HG03378 (cell line): ENCODE measurements at regions not wholly inside any gene's neighbourhood (a gene's known extent, or its start where the extent isn't known, plus 50 kb on each side); places are given as distances from the start of the nearest gene placed in this dataset.

Source experiments
- ATAC-seq: cut with Tn5 transposase; IDR thresholded peaks from one replicate; pipeline ENCODE4 v1.9.1; 2021; ENCODE audit warnings: mild to moderate bottlenecking, moderate library complexity; ENCODE audit not compliant: unreplicated experiment

GRCh38 chr7:97601931-97602457, 129.9 kb upstream of the TAC1 start:
- peak; percentile 91 for ATAC-seq

- ATAC-seq = no peak
Measured at GRCh38 chr7:97620495-97620894, 111.4 kb upstream of the TAC1 start.

DNA sequence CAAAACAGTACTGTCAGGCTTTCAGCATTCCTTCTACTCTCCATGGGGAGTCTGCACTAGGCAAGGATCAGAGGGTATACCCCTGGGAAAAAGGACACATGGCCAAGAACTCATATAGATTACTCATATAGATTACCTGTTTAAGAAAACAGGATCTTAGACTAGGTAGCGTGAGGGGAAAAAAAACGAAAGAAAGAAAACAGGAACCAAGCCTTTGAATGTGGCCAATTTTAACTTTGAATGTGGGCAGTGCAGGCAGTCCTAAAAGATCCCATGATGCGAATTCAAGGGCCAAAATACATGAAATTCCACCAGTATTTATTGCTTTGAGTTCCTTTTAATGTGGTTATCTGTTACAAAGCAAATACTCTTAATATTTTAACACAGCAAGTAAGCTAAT, 108.6 kb upstream of the TAC1 start:
- peak; percentile 96 for ATAC-seq

- no peak for ATAC-seq
Measured at GRCh38 chr7:97630116-97630515, 101.8 kb upstream of the TAC1 start.

DNA sequence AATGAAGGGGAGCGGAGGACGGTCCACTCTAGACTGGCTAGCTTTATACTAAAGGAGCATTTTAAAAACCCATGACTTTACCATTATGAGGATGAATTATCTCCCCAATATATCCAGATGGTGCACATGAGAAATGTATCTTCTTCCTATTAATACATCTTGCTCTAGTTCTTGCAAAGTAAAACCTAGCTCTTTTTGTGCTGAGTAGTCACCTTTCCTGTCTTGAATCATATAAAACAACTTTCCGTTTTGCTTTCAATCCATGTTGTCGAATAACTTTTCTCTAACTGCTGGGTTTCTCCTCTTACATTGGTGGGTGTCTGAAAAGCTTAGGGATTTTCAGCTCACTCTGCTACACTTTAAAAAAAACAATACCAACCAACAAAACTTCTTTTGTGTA, 96.3 kb upstream of the TAC1 start:
- no peak for ATAC-seq

DNA sequence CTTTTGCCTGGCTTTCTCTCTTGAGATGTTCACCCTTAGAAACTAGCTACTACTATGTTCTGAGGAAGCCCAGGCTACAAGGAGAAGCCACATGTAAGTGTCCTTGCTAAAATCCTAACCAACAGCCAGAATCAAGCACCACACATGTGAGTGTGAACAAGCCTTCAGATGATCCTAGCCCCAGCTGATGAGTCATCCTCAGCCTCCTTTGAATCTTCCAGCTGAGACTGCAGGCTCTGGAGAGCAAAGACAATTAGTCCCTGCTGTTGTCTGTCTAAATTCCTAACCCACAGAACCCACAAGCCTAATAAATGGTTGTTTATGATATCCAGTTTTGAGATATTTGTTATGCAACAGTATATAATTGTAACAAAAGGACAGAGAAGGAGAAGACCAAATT, 92.8 kb upstream of the TAC1 start:
- no peak for ATAC-seq

GRCh38 chr7:97659363-97660045, 72.4 kb upstream of the TAC1 start:
- no peak for ATAC-seq

DNA sequence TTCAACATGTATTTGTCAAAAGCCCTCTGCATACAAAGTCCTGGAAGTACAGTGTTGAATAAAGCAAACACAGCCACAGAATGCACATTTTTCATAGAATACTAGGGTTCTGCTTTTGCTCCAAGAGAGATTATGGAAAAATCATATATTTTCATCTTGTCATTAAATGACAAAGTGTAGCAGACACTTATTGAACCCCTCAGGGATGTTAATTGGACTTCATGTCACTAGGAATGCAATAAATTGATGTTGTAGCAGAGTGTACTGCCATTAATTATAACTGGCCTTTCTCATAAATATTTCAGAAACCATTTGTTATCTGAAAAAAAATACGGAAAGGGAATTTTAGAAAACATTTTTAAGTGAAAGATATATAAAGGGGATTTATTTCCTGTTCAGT, 64.5 kb upstream of the TAC1 start:
- no peak for ATAC-seq

DNA sequence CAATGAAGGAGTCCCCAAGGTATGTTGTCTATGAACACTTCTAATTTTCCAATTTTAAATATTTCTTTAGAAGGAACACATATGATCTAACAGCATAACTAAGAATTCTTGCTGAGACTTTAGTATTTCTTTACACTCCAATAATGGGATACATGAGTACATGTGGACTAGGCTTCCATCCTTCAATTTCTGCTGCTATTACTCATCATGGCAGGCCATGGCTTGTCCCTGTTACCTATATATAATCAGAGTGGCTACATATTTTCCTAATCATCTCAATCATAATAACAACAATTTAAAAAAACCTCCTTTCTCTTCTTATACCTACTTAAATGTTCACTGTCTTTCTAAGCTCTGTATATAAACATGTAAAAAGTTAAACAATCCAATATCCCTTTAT, 60.3 kb upstream of the TAC1 start:
- ATAC-seq = no peak

GRCh38 chr7:97680622-97681021, 51.3 kb upstream of the TAC1 start:
- no peak for ATAC-seq
